ENCODE measurements at regions not wholly inside any gene's neighbourhood (a gene's known extent, or its start where the extent isn't known, plus 50 kb on each side); places are given as distances from the start of the nearest gene placed in this dataset.

GRCh38 chr7:113561446-113561845 lies 357.4 kb downstream of the PPP1R3A start:
- DNase-seq (no peak), ATAC-seq (no peak)
- Histone ChIP-seq H3K9me3 (no peaks in the 10 kb centered on the region), H3K4me3 (no peak overlapping the region), H3K36me3 (ENCODE audit: low read depth) (no peaks in the 10 kb centered on the region), H3K4me1 (ENCODE audit: low read depth) (no peaks in the 10 kb centered on the region)
- no peak for TF ChIP-seq CTCF (IDR thresholded peaks at IDR 0.05)
- intact Hi-C loops (cut with DNase I, micrococcal nuclease): no loop called here

DNA sequence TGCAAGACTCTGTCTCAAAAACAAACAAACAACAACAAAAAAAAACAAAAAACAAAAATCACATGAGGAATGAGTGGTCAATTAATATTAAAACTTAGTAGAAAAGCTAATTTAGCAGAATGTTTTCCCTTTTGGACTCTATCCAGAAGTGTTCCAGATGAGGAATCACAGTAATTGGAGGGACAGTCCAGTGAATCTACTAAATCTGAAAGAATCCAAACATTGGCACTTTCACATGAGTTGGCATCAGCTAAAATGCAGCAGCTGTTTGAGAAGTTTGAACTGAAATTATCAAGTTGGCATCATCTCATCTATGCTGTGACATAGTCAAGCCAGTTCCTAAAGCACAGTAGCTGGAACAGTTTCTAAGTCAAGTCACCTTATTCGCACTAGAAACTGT lies 367.8 kb downstream of the PPP1R3A start:
- H3K4me1 ChIP-seq (ENCODE audit: low read depth): no peaks in the 10 kb centered on the region
- H3K36me3 ChIP-seq (ENCODE audit: low read depth): no peaks in the 10 kb centered on the region
- H3K9me3 ChIP-seq: no peaks in the 10 kb centered on the region
- DNase-seq (no peak), ATAC-seq (no peak)
- H3K4me3 ChIP-seq: no peak overlapping the region
- TF ChIP-seq CTCF (IDR thresholded peaks at IDR 0.05): no peak
- intact Hi-C loops (cut with DNase I, micrococcal nuclease): no loop called here

DNA sequence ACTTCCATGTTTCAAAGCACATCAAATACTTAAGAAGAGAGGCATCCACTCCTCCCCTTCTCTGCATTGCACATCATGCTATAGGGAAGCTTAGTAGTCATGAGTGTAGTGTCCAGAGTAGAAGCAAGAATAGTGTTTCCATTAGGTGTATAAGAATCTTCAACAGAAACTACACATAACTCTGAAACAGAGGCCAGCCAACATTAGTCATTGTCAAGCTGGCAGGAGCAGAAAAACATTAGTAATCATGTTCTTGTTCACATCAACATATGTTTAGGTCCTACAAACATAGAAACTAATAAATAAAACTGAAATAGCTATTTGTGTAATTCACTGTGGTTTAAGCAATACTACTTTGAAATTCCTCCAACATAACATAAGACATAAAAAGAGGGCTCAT lies 370.2 kb downstream of the PPP1R3A start:
- Histone ChIP-seq H3K4me3 (no peak overlapping the region), H3K36me3 (ENCODE audit: low read depth) (no peaks in the 10 kb centered on the region), H3K9me3 (no peaks in the 10 kb centered on the region), H3K4me1 (ENCODE audit: low read depth) (no peaks in the 10 kb centered on the region)
- DNase-seq: no peak
- no peak for TF ChIP-seq CTCF (IDR thresholded peaks at IDR 0.05)
- intact Hi-C loops (cut with DNase I, micrococcal nuclease): no loop called here
- ATAC-seq: no peak

- no peaks in the 10 kb centered on the region for H3K4me1 ChIP-seq (ENCODE audit: low read depth)
- no peak overlapping the region for H3K4me3 ChIP-seq
- intact Hi-C loops (cut with DNase I, micrococcal nuclease): no loop called here
- DNase-seq (no peak), ATAC-seq (no peak)
- H3K9me3 ChIP-seq: no peaks in the 10 kb centered on the region
- no peak for TF ChIP-seq CTCF (IDR thresholded peaks at IDR 0.05)
- H3K36me3 ChIP-seq (ENCODE audit: low read depth): no peaks in the 10 kb centered on the region
These were observed 370.7 kb downstream of the PPP1R3A start for GRCh38 chr7:113548137-113548536.

GRCh38 chr7:113521468-113521867 lies 397.3 kb downstream of the PPP1R3A start:
- TF ChIP-seq CTCF (IDR thresholded peaks at IDR 0.05): no peak
- intact Hi-C loops (cut with DNase I, micrococcal nuclease): no loop called here

GRCh38 chr7:113519472-113519871 lies 399.3 kb downstream of the PPP1R3A start:
- ATAC-seq (no peak), DNase-seq (no peak)
- no peaks in the 10 kb centered on the region for H3K4me1 ChIP-seq (ENCODE audit: low read depth)
- no peak for TF ChIP-seq CTCF (IDR thresholded peaks at IDR 0.05)
- H3K4me3 ChIP-seq: no peak overlapping the region
- intact Hi-C loops (cut with DNase I, micrococcal nuclease): no loop called here
- no peaks in the 10 kb centered on the region for H3K36me3 ChIP-seq (ENCODE audit: low read depth)
- H3K9me3 ChIP-seq: no peaks in the 10 kb centered on the region

More at GRCh38 chr7:113521468-113521867, 397.3 kb downstream of the PPP1R3A start:
- H3K9me3 ChIP-seq: no peaks in the 10 kb centered on the region
- no peaks in the 10 kb centered on the region for H3K36me3 ChIP-seq (ENCODE audit: low read depth)
- ATAC-seq: no peak
- no peak for DNase-seq
- no peak overlapping the region for H3K4me3 ChIP-seq
- no peaks in the 10 kb centered on the region for H3K4me1 ChIP-seq (ENCODE audit: low read depth)
